ENCODE measurements at regions not wholly inside any gene's neighbourhood (a gene's known extent, or its start where the extent isn't known, plus 50 kb on each side); places are given as distances from the start of the nearest gene placed in this dataset.
A peak's percentile ranks its signal among the peaks of the same experiment; 100 is the strongest.

- no peaks in the 10 kb centered on the region for H3K9me3 Mint-ChIP-seq (ENCODE audit: unreplicated experiment)
- Histone ChIP-seq H2AFZ (ENCODE audit: low read depth, low read length) (no peak overlapping the region), H3K9me3 (ENCODE audit: insufficient read depth, low read depth, low read length) (no peaks in the 10 kb centered on the region), H3K4me1 (ENCODE audit: insufficient read depth, low read length) (no peaks in the 10 kb centered on the region), H4K20me1 (ENCODE audit: insufficient read depth, low read length) (no peaks in the 10 kb centered on the region), H3K79me2 (ENCODE audit: insufficient read depth, low read length) (no peaks in the 10 kb centered on the region), H3K27me3 (ENCODE audit: insufficient read depth, low read length) (no peaks in the 10 kb centered on the region), H3K9ac (ENCODE audit: low read length) (no peak overlapping the region), H3K4me3 (ENCODE audit: insufficient read depth, low read depth, low read length) (no peak overlapping the region), H3K36me3 (ENCODE audit: insufficient read depth, low read length) (no peaks in the 10 kb centered on the region), H3K4me2 (ENCODE audit: low read length) (no peak overlapping the region), H3K27ac (ENCODE audit: low read depth, low read length) (no peak overlapping the region)
- FAIRE-seq, result no peak
- H3K4me3 Mint-ChIP-seq (ENCODE audit: unreplicated experiment), result no peak overlapping the region
- TF ChIP-seq EZH2 (IDR thresholded peaks at IDR 0.05; ENCODE audit: insufficient read depth, low read length) (no peak), CTCF (IDR thresholded peaks at IDR 0.05; ENCODE audit: insufficient read depth, low read depth, low read length) (no peak)
- H3K4me1 Mint-ChIP-seq (ENCODE audit: low read depth, unreplicated experiment), result no peaks in the 10 kb centered on the region
- DNase-seq (ENCODE audit: low read depth), result no peak
- H3K36me3 Mint-ChIP-seq (ENCODE audit: low read depth, unreplicated experiment), result no peaks in the 10 kb centered on the region
- H3K27ac Mint-ChIP-seq (ENCODE audit: unreplicated experiment), result no peak overlapping the region
- no peaks in the 10 kb centered on the region for H3K27me3 Mint-ChIP-seq (ENCODE audit: low read depth, unreplicated experiment)
Measured at GRCh38 chrX:109863811-109864210, 130.8 kb upstream of the ACSL4 start.

- H3K79me2 ChIP-seq (ENCODE audit: insufficient read depth, low read length), result no peaks in the 10 kb centered on the region
- no peaks in the 10 kb centered on the region for H3K4me1 ChIP-seq (ENCODE audit: insufficient read depth, low read length)
- Mint-ChIP-seq H3K36me3 (ENCODE audit: low read depth, unreplicated experiment) (no peaks in the 10 kb centered on the region), H3K27me3 (ENCODE audit: low read depth, unreplicated experiment) (no peaks in the 10 kb centered on the region), H3K9me3 (ENCODE audit: unreplicated experiment) (peaks cover 1% of the 10 kb centered on the region), H3K27ac (ENCODE audit: unreplicated experiment) (no peak overlapping the region), H3K4me1 (ENCODE audit: low read depth, unreplicated experiment) (no peaks in the 10 kb centered on the region), H3K4me3 (ENCODE audit: unreplicated experiment) (no peak overlapping the region)
- DNase-seq (ENCODE audit: low read depth), result no peak
- no peaks in the 10 kb centered on the region for H3K9me3 ChIP-seq (ENCODE audit: insufficient read depth, low read depth, low read length)
- no peak overlapping the region for H2AFZ ChIP-seq (ENCODE audit: low read depth, low read length)
- no peaks in the 10 kb centered on the region for H3K27me3 ChIP-seq (ENCODE audit: insufficient read depth, low read length)
- no peak overlapping the region for H3K27ac ChIP-seq (ENCODE audit: low read depth, low read length)
- H4K20me1 ChIP-seq (ENCODE audit: insufficient read depth, low read length), result no peaks in the 10 kb centered on the region
- TF ChIP-seq CTCF (IDR thresholded peaks at IDR 0.05; ENCODE audit: insufficient read depth, low read depth, low read length) (no peak), EZH2 (IDR thresholded peaks at IDR 0.05; ENCODE audit: insufficient read depth, low read length) (no peak)
- H3K36me3 ChIP-seq (ENCODE audit: insufficient read depth, low read length), result no peaks in the 10 kb centered on the region
- no peak overlapping the region for H3K4me3 ChIP-seq (ENCODE audit: insufficient read depth, low read depth, low read length)
- FAIRE-seq, result no peak
- H3K9ac ChIP-seq (ENCODE audit: low read length), result no peak overlapping the region
- no peak overlapping the region for H3K4me2 ChIP-seq (ENCODE audit: low read length)
Measured at GRCh38 chrX:109871121-109871888, 131.6 kb upstream of the TMEM164 start.

GRCh38 chrX:109872021-109872732 is 130.7 kb upstream of the TMEM164 start:
- TF ChIP-seq CTCF (IDR thresholded peaks at IDR 0.05; ENCODE audit: insufficient read depth, low read depth, low read length) (no peak), EZH2 (IDR thresholded peaks at IDR 0.05; ENCODE audit: insufficient read depth, low read length) (no peak)
- DNase-seq (ENCODE audit: low read depth) (peak; percentile 51), FAIRE-seq (no peak)
- Mint-ChIP-seq H3K4me3 (ENCODE audit: unreplicated experiment) (no peak overlapping the region), H3K9me3 (ENCODE audit: unreplicated experiment) (peaks cover 1% of the 10 kb centered on the region), H3K36me3 (ENCODE audit: low read depth, unreplicated experiment) (no peaks in the 10 kb centered on the region), H3K4me1 (ENCODE audit: low read depth, unreplicated experiment) (no peaks in the 10 kb centered on the region), H3K27me3 (ENCODE audit: low read depth, unreplicated experiment) (no peaks in the 10 kb centered on the region), H3K27ac (ENCODE audit: unreplicated experiment) (no peak overlapping the region)
- no peak overlapping the region for H3K27ac ChIP-seq (ENCODE audit: low read depth, low read length)
- H3K36me3 ChIP-seq (ENCODE audit: insufficient read depth, low read length), result no peaks in the 10 kb centered on the region
- no peak overlapping the region for H3K9ac ChIP-seq (ENCODE audit: low read length)
- H3K4me2 ChIP-seq (ENCODE audit: low read length), result no peak overlapping the region
- H3K9me3 ChIP-seq (ENCODE audit: insufficient read depth, low read depth, low read length), result no peaks in the 10 kb centered on the region
- H3K79me2 ChIP-seq (ENCODE audit: insufficient read depth, low read length), result no peaks in the 10 kb centered on the region
- no peaks in the 10 kb centered on the region for H4K20me1 ChIP-seq (ENCODE audit: insufficient read depth, low read length)
- H2AFZ ChIP-seq (ENCODE audit: low read depth, low read length), result no peak overlapping the region
- no peaks in the 10 kb centered on the region for H3K27me3 ChIP-seq (ENCODE audit: insufficient read depth, low read length)
- H3K4me1 ChIP-seq (ENCODE audit: insufficient read depth, low read length), result no peaks in the 10 kb centered on the region
- H3K4me3 ChIP-seq (ENCODE audit: insufficient read depth, low read depth, low read length), result no peak overlapping the region
